Epithelial cell of proximal tubule (primary cell): ENCODE measurements at regions not wholly inside any gene's neighbourhood (a gene's known extent, or its start where the extent isn't known, plus 50 kb on each side); places are given as distances from the start of the nearest gene placed in this dataset.

ENCODE experiments used
- DNase-seq: peaks from one replicate; pipeline ENCODE4 v3.0.0-alpha.2; 2011; ENCODE audit warnings: low read depth
- H3K4me3 ChIP-seq: 2 replicates; pipeline ENCODE4 v1.5.1; 2011; ENCODE audit warnings: low read depth, mild to moderate bottlenecking, low read length
- CTCF ChIP-seq: conservative IDR thresholded peaks from 2 replicates; pipeline ENCODE4 v1.5.1; 2012; ENCODE audit warnings: low read depth, mild to moderate bottlenecking, low read length

GRCh38 chr9:107750741-107751566 is 261.4 kb upstream of the KLF4 start:
- DNase-seq: peak; percentile 96
- H3K4me3 ChIP-seq: no peak overlapping the region
- TF ChIP-seq CTCF: no peak

GRCh38 chr9:107749787-107750444 is 260.3 kb upstream of the KLF4 start:
- DNase-seq: no peak
- no peak overlapping the region for H3K4me3 ChIP-seq
- no peak for TF ChIP-seq CTCF

GRCh38 chr9:107744873-107745272 is 255.3 kb upstream of the KLF4 start:
- DNase-seq: no peak
- TF ChIP-seq CTCF: no peak
- no peak overlapping the region for H3K4me3 ChIP-seq

- no peak for DNase-seq
- no peak overlapping the region for H3K4me3 ChIP-seq
- no peak for TF ChIP-seq CTCF
Measured at GRCh38 chr9:107742531-107743309, 253.2 kb upstream of the KLF4 start.

GRCh38 chr9:107740088-107740980 is 250.8 kb upstream of the KLF4 start:
- TF ChIP-seq CTCF: no peak

GRCh38 chr9:107739601-107740082 is 250.1 kb upstream of the KLF4 start:
- no peak overlapping the region for H3K4me3 ChIP-seq
- no peak for DNase-seq
- TF ChIP-seq CTCF: no peak

More at GRCh38 chr9:107740088-107740980, 250.8 kb upstream of the KLF4 start:
- no peak for DNase-seq
- no peak overlapping the region for H3K4me3 ChIP-seq
